K562 (cell line): ENCODE measurements at regions not wholly inside any gene's neighbourhood (a gene's known extent, or its start where the extent isn't known, plus 50 kb on each side); places are given as distances from the start of the nearest gene placed in this dataset.

ENCODE experiments used
- CBX3 ChIP-seq, 2 experiments: IDR thresholded peaks; 1 replicate in 1 of 2; 2 replicates in 1 of 2; pipeline ENCODE4 v1.6.1; 2012; ENCODE audit warnings: inconsistent platforms in 2 of 2, low read length in 2 of 2, borderline replicate concordance in 1 of 2, control low read depth in 1 of 2
- CREM ChIP-seq: IDR thresholded peaks from 2 replicates; pipeline ENCODE4 v1.6.1; 2014; ENCODE audit warnings: antibody characterized with exemption, low read depth
- HDAC8 ChIP-seq: fragments of 450-650 bp; IDR thresholded peaks from 2 replicates; pipeline ENCODE4 v1.6.1; 2016; ENCODE audit warnings: mild to moderate bottlenecking, missing genetic modification characterization, moderate library complexity, missing compliant biosample characterization
- NR2C1 ChIP-seq, 2 experiments: fragments of 450-650 bp; IDR thresholded peaks; 2 replicates each; pipeline ENCODE4 v1.6.1; 2017; ENCODE audit warnings: mild to moderate bottlenecking in 2 of 2, antibody characterized with exemption in 1 of 2, inconsistent platforms in 1 of 2, missing compliant biosample characterization in 1 of 2, missing genetic modification characterization in 1 of 2
- SMARCC2 ChIP-seq: fragments of 450-650 bp; IDR thresholded peaks from 2 replicates; pipeline ENCODE4 v1.6.1; 2017; ENCODE audit warnings: antibody characterized with exemption, moderate library complexity, mild to moderate bottlenecking, low read depth
- TAF15 ChIP-seq: fragments of 200-400 bp; formaldehyde crosslinking; IDR thresholded peaks from 2 replicates; pipeline ENCODE4 v1.6.1; 2017; ENCODE audit warnings: mild to moderate bottlenecking, low read depth, low read length, moderate library complexity
- U2AF2 ChIP-seq: fragments of 200-400 bp; formaldehyde crosslinking; optimal IDR thresholded peaks from 2 replicates; pipeline ENCODE3; 2017; ENCODE audit warnings: low read depth, mild to moderate bottlenecking, low read length
- XRCC4 ChIP-seq: IDR thresholded peaks from one replicate; pipeline ENCODE4 v1.6.1; 2011; ENCODE audit not compliant: insufficient read depth, insufficient read length; ENCODE audit errors: extremely low read depth
- ZFP1 ChIP-seq: fragments of 450-650 bp; formaldehyde crosslinking; IDR thresholded peaks from 2 replicates; pipeline ENCODE4 v1.4.0; 2020; ENCODE audit warnings: mild to moderate bottlenecking, mixed read lengths
- ZNF3 ChIP-seq: fragments of 250-450 bp; sonication (Bioruptor Pico); IDR thresholded peaks from 2 replicates; pipeline ENCODE4 v1.5.0; 2021; ENCODE audit warnings: mild to moderate bottlenecking, moderate library complexity
- ZNF740 ChIP-seq, 3 experiments: fragments of 200-800 bp in 1 of 3; sonication (Bioruptor generic) in 1 of 3; sonication (generic) in 1 of 3; formaldehyde crosslinking in 1 of 3; IDR thresholded peaks; 2 replicates each; pipeline versions ENCODE4 v1.6.1 to v1.8.0; 2016 to 2022; ENCODE audit warnings: mild to moderate bottlenecking in 2 of 3, missing compliant biosample characterization in 2 of 3, missing genetic modification characterization in 2 of 3, missing genetic modification reagents in 1 of 3
- TF ChIP-seq, protein P1 (sequence below): sonication (generic); formaldehyde crosslinking; IDR thresholded peaks from 2 replicates; pipeline ENCODE4 v1.8.0; 2023; ENCODE audit warnings: missing genetic modification reagents, mild to moderate bottlenecking, borderline replicate concordance
- TF ChIP-seq, protein P2 (sequence below): fragments of 250-450 bp; sonication (Bioruptor Pico); IDR thresholded peaks from 2 replicates; pipeline ENCODE4 v1.8.0; 2021; ENCODE audit warnings: moderate library complexity, mild to moderate bottlenecking, inconsistent platforms

GRCh38 chr6:132068766-132069165 is 117.6 kb upstream of the CCN2 start (continued):
- TF ChIP-seq U2AF2 (no peak), XRCC4 (no peak), ZNF740 (CRISPR knock-in tag; IDR thresholded peaks at IDR 0.05) (no peak), ZNF740 (tag; IDR thresholded peaks at IDR 0.05) (no peak), CBX3 (IDR thresholded peaks at IDR 0.05; ENCODE audit: borderline replicate concordance in 1 of 2, low read length in 2 of 2) (no peak), NR2C1 (IDR thresholded peaks at IDR 0.05) (no peak), NR2C1 (tag; IDR thresholded peaks at IDR 0.05) (no peak), HDAC8 (tag) (no peak), ZFP1 (CRISPR knock-in tag) (no peak), ZNF3 (CRISPR knock-in tag) (no peak), TAF15 (no peak), CREM (no peak), SMARCC2 (no peak)
- TF ChIP-seq, protein P1, sequence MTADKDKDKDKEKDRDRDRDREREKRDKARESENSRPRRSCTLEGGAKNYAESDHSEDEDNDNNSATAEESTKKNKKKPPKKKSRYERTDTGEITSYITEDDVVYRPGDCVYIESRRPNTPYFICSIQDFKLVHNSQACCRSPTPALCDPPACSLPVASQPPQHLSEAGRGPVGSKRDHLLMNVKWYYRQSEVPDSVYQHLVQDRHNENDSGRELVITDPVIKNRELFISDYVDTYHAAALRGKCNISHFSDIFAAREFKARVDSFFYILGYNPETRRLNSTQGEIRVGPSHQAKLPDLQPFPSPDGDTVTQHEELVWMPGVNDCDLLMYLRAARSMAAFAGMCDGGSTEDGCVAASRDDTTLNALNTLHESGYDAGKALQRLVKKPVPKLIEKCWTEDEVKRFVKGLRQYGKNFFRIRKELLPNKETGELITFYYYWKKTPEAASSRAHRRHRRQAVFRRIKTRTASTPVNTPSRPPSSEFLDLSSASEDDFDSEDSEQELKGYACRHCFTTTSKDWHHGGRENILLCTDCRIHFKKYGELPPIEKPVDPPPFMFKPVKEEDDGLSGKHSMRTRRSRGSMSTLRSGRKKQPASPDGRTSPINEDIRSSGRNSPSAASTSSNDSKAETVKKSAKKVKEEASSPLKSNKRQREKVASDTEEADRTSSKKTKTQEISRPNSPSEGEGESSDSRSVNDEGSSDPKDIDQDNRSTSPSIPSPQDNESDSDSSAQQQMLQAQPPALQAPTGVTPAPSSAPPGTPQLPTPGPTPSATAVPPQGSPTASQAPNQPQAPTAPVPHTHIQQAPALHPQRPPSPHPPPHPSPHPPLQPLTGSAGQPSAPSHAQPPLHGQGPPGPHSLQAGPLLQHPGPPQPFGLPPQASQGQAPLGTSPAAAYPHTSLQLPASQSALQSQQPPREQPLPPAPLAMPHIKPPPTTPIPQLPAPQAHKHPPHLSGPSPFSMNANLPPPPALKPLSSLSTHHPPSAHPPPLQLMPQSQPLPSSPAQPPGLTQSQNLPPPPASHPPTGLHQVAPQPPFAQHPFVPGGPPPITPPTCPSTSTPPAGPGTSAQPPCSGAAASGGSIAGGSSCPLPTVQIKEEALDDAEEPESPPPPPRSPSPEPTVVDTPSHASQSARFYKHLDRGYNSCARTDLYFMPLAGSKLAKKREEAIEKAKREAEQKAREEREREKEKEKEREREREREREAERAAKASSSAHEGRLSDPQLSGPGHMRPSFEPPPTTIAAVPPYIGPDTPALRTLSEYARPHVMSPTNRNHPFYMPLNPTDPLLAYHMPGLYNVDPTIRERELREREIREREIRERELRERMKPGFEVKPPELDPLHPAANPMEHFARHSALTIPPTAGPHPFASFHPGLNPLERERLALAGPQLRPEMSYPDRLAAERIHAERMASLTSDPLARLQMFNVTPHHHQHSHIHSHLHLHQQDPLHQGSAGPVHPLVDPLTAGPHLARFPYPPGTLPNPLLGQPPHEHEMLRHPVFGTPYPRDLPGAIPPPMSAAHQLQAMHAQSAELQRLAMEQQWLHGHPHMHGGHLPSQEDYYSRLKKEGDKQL (CRISPR knock-in tag), result no peak
- TF ChIP-seq, protein P2, sequence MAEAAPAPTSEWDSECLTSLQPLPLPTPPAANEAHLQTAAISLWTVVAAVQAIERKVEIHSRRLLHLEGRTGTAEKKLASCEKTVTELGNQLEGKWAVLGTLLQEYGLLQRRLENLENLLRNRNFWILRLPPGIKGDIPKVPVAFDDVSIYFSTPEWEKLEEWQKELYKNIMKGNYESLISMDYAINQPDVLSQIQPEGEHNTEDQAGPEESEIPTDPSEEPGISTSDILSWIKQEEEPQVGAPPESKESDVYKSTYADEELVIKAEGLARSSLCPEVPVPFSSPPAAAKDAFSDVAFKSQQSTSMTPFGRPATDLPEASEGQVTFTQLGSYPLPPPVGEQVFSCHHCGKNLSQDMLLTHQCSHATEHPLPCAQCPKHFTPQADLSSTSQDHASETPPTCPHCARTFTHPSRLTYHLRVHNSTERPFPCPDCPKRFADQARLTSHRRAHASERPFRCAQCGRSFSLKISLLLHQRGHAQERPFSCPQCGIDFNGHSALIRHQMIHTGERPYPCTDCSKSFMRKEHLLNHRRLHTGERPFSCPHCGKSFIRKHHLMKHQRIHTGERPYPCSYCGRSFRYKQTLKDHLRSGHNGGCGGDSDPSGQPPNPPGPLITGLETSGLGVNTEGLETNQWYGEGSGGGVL (CRISPR knock-in tag), result no peak
